GM19193 (cell line): ENCODE measurements at regions not wholly inside any gene's neighbourhood (a gene's known extent, or its start where the extent isn't known, plus 50 kb on each side); places are given as distances from the start of the nearest gene placed in this dataset.

Source experiments
- POLR2A ChIP-seq: IDR thresholded peaks from 4 replicates; pipeline ENCODE4 v1.6.1; 2011; ENCODE audit not compliant: insufficient read depth, insufficient read length; ENCODE audit errors: extremely low read depth

GRCh38 chr10:123560301-123561140 lies 105.6 kb upstream of the GPR26 start:
- TF ChIP-seq POLR2A, result no peak

- no peak for TF ChIP-seq POLR2A
These were observed 105.1 kb upstream of the GPR26 start for GRCh38 chr10:123561141-123561440.

- TF ChIP-seq POLR2A, result no peak
These were observed 103.8 kb upstream of the GPR26 start for GRCh38 chr10:123562387-123562786.

- TF ChIP-seq POLR2A, result no peak
These were observed 103.2 kb upstream of the GPR26 start for GRCh38 chr10:123562811-123563580.

GRCh38 chr10:123563581-123563855 lies 102.6 kb upstream of the GPR26 start:
- TF ChIP-seq POLR2A, result no peak

GRCh38 chr10:123563994-123564393 lies 102.2 kb upstream of the GPR26 start:
- no peak for TF ChIP-seq POLR2A

GRCh38 chr10:123564631-123565030 lies 101.5 kb upstream of the GPR26 start:
- TF ChIP-seq POLR2A, result no peak

- TF ChIP-seq POLR2A, result no peak
These were observed 100.2 kb upstream of the GPR26 start for GRCh38 chr10:123565691-123566660.

- no peak for TF ChIP-seq POLR2A
These were observed 98.0 kb upstream of the GPR26 start for GRCh38 chr10:123567984-123568739.

- no peak for TF ChIP-seq POLR2A
These were observed 97.4 kb upstream of the GPR26 start for GRCh38 chr10:123568751-123569150.

- TF ChIP-seq POLR2A, result no peak
These were observed 96.6 kb upstream of the GPR26 start for GRCh38 chr10:123569436-123570035.

GRCh38 chr10:123570051-123570897 lies 95.9 kb upstream of the GPR26 start:
- TF ChIP-seq POLR2A, result no peak

GRCh38 chr10:123570898-123571515 lies 95.1 kb upstream of the GPR26 start:
- TF ChIP-seq POLR2A, result no peak
